ENCODE measurements at regions not wholly inside any gene's neighbourhood (a gene's known extent, or its start where the extent isn't known, plus 50 kb on each side); places are given as distances from the start of the nearest gene placed in this dataset.

GRCh38 chr2:76567478-76567877, 856.8 kb upstream of the GCFC2 start:
- TF ChIP-seq CTCF (conservative IDR thresholded peaks at IDR 0.05; ENCODE audit: low read depth, low read length) (no peak), EZH2 (IDR thresholded peaks at IDR 0.05; ENCODE audit: low read length, unreplicated experiment) (no peak), EZH2phosphoT487 (IDR thresholded peaks at IDR 0.05; ENCODE audit: borderline replicate concordance, low read length) (no peak)
